H9 (cell line): ENCODE measurements at regions not wholly inside any gene's neighbourhood (a gene's known extent, or its start where the extent isn't known, plus 50 kb on each side); places are given as distances from the start of the nearest gene placed in this dataset.

Experiments
- DNase-seq: peaks from one replicate; pipeline ENCODE4 v3.0.0-alpha.2; 2017
- H2AFZ ChIP-seq: one replicate; pipeline ENCODE4 v1.6.1; 2013; ENCODE audit warnings: mild to moderate bottlenecking, low read length, control low read depth, moderate library complexity
- H2AK5ac ChIP-seq: 2 replicates; pipeline ENCODE4 v1.6.1; 2013; ENCODE audit warnings: low read length, control low read depth, mixed read lengths; ENCODE audit not compliant: insufficient read length
- H2BK120ac ChIP-seq: one replicate; pipeline ENCODE4 v1.6.1; 2013; ENCODE audit warnings: low read depth, mild to moderate bottlenecking, low read length, control low read depth, inconsistent platforms; ENCODE audit not compliant: poor library complexity, severe bottlenecking
- H2BK12ac ChIP-seq: 2 replicates; pipeline ENCODE4 v1.6.1; 2013; ENCODE audit warnings: low read length, control low read depth, mixed read lengths, low read depth; ENCODE audit not compliant: insufficient read length
- H2BK15ac ChIP-seq: 2 replicates; pipeline ENCODE4 v1.6.1; 2013; ENCODE audit warnings: low read depth, low read length, control low read depth
- H2BK20ac ChIP-seq: one replicate; pipeline ENCODE4 v1.6.1; 2013; ENCODE audit warnings: low read depth, mild to moderate bottlenecking, low read length, control low read depth, inconsistent platforms; ENCODE audit not compliant: poor library complexity, severe bottlenecking
- H2BK5ac ChIP-seq: 2 replicates; pipeline ENCODE4 v1.6.1; 2013; ENCODE audit warnings: low read length, control low read depth, mixed read lengths; ENCODE audit not compliant: insufficient read length
- H3K14ac ChIP-seq: 2 replicates; pipeline ENCODE4 v1.6.1; 2013; ENCODE audit warnings: low read length, control low read depth; ENCODE audit not compliant: insufficient read depth
- H3K18ac ChIP-seq: 2 replicates; pipeline ENCODE4 v1.6.1; 2013; ENCODE audit warnings: low read depth, mild to moderate bottlenecking, mixed read lengths, low read length, control low read depth; ENCODE audit not compliant: insufficient read length
- H3K23ac ChIP-seq: 2 replicates; pipeline ENCODE4 v1.6.1; 2013; ENCODE audit warnings: low read length, control low read depth, mixed read lengths, low read depth; ENCODE audit not compliant: insufficient read length
- H3K23me2 ChIP-seq: 2 replicates; pipeline ENCODE4 v1.6.1; 2013; ENCODE audit warnings: low read depth, mild to moderate bottlenecking, mixed read lengths, low read length, control low read depth; ENCODE audit not compliant: insufficient read length, poor library complexity, severe bottlenecking
- H3K27ac ChIP-seq: 2 replicates; pipeline ENCODE4 v1.5.1; 2013; ENCODE audit warnings: low read length, control low read depth, mixed read lengths, low read depth; ENCODE audit not compliant: insufficient read length
- H3K27me3 ChIP-seq: 2 replicates; pipeline ENCODE4 v1.6.1; 2013; ENCODE audit warnings: low read length, control low read depth, inconsistent platforms; ENCODE audit not compliant: insufficient read depth
- H3K4ac ChIP-seq: 2 replicates; pipeline ENCODE4 v1.6.1; 2013; ENCODE audit warnings: low read depth, mild to moderate bottlenecking, control low read depth, inconsistent platforms, low read length, moderate library complexity
- H3K4me1 ChIP-seq: 2 replicates; pipeline ENCODE4 v1.6.1; 2013; ENCODE audit warnings: low read length, control low read depth, inconsistent platforms; ENCODE audit not compliant: insufficient read depth
- H3K4me2 ChIP-seq: 2 replicates; pipeline ENCODE4 v1.6.1; 2013; ENCODE audit warnings: low read length, control low read depth, mixed read lengths; ENCODE audit not compliant: insufficient read length, insufficient read depth
- H3K56ac ChIP-seq: 2 replicates; pipeline ENCODE4 v1.6.1; 2013; ENCODE audit warnings: low read depth, mild to moderate bottlenecking, mixed read lengths, low read length, control low read depth; ENCODE audit not compliant: insufficient read length
- H3K79me1 ChIP-seq: 2 replicates; pipeline ENCODE4 v1.6.1; 2013; ENCODE audit warnings: low read depth, mild to moderate bottlenecking, moderate library complexity, low read length, control low read depth, inconsistent platforms; ENCODE audit not compliant: insufficient read depth, poor library complexity, severe bottlenecking
- H3K79me2 ChIP-seq: 2 replicates; pipeline ENCODE4 v1.6.1; 2013; ENCODE audit warnings: low read length, control low read depth, inconsistent platforms; ENCODE audit not compliant: insufficient read depth
- H3K9ac ChIP-seq: 2 replicates; pipeline ENCODE4 v1.6.1; 2013; ENCODE audit warnings: low read length, control low read depth, mixed read lengths; ENCODE audit not compliant: insufficient read length; ENCODE audit errors: extremely low read depth
- H3K9me3 ChIP-seq: one replicate; pipeline ENCODE4 v1.6.1; 2013; ENCODE audit warnings: low read depth, low read length, inconsistent platforms; ENCODE audit not compliant: control insufficient read depth
- H3T11ph ChIP-seq: one replicate; pipeline ENCODE4 v1.6.1; 2013; ENCODE audit warnings: mild to moderate bottlenecking, low read length, control low read depth, inconsistent platforms
- H4K20me1 ChIP-seq: one replicate; pipeline ENCODE4 v1.6.1; 2013; ENCODE audit not compliant: control insufficient read depth, insufficient read length, insufficient read depth
- H4K5ac ChIP-seq: 2 replicates; pipeline ENCODE4 v1.6.1; 2013; ENCODE audit warnings: low read depth, mild to moderate bottlenecking, mixed read lengths, low read length, control low read depth; ENCODE audit not compliant: insufficient read length
- H4K8ac ChIP-seq: replicated peaks from 2 replicates; pipeline ENCODE4 v1.6.1; 2013; ENCODE audit warnings: low read length, control low read depth, mixed read lengths, low read depth; ENCODE audit not compliant: insufficient read length
- H4K91ac ChIP-seq: 2 replicates; pipeline ENCODE4 v1.6.1; 2013; ENCODE audit warnings: low read depth, mild to moderate bottlenecking, moderate library complexity, mixed read lengths, low read length, control low read depth; ENCODE audit not compliant: insufficient read length
- H3K27ac Mint-ChIP-seq, 3 experiments: 2 replicates in 2 of 3; 3 replicates in 1 of 3; pipeline ENCODE4 v1.8.0; 2020 to 2021; ENCODE audit warnings: mixed read lengths in 3 of 3, mild to moderate bottlenecking in 1 of 3, moderate library complexity in 1 of 3
- H3K27me3 Mint-ChIP-seq: 2 replicates; pipeline ENCODE4 v1.8.0; 2021; ENCODE audit warnings: low read depth, mild to moderate bottlenecking, moderate library complexity, mixed read lengths
- H3K36me3 Mint-ChIP-seq, 3 experiments: 2 replicates in 2 of 3; 3 replicates in 1 of 3; pipeline ENCODE4 v1.8.0; 2020 to 2021; ENCODE audit warnings: low read depth in 3 of 3, mixed read lengths in 3 of 3; ENCODE audit not compliant: insufficient read depth in 1 of 3
- H3K4me1 Mint-ChIP-seq, 2 experiments: 2 replicates each; pipeline ENCODE4 v1.8.0; 2020; ENCODE audit warnings: mixed read lengths in 2 of 2
- H3K4me3 Mint-ChIP-seq, 2 experiments: 2 replicates in 1 of 2; 3 replicates in 1 of 2; pipeline ENCODE4 v1.8.0; 2020 to 2021; ENCODE audit warnings: mild to moderate bottlenecking in 2 of 2, mixed read lengths in 2 of 2, moderate library complexity in 1 of 2
- H3K9me3 Mint-ChIP-seq, 2 experiments: 2 replicates in 1 of 2; 3 replicates in 1 of 2; pipeline ENCODE4 v1.8.0; 2020; ENCODE audit warnings: mild to moderate bottlenecking in 2 of 2, mixed read lengths in 2 of 2, moderate library complexity in 1 of 2
- WGBS: extraction: QIAGEN DNeasy Blood & Tissue Kit; methylation state at CpG from one replicate; pipeline ENCODE4 v1.1.7; 2013; ENCODE audit warnings: missing lambda C conversion rate, low lambda C conversion rate, mixed read lengths; ENCODE audit not compliant: insufficient read length; ENCODE audit errors: extremely low coverage; 5-methylcytosine and 5-hydroxymethylcytosine counted together
- TF ChIP-seq, protein P1 (sequence below): fragments of 200-600 bp; sonication (generic); conservative IDR thresholded peaks from 3 replicates; pipeline ENCODE4 v1.8.0; 2021; ENCODE audit warnings: antibody characterized with exemption, mild to moderate bottlenecking

DNA sequence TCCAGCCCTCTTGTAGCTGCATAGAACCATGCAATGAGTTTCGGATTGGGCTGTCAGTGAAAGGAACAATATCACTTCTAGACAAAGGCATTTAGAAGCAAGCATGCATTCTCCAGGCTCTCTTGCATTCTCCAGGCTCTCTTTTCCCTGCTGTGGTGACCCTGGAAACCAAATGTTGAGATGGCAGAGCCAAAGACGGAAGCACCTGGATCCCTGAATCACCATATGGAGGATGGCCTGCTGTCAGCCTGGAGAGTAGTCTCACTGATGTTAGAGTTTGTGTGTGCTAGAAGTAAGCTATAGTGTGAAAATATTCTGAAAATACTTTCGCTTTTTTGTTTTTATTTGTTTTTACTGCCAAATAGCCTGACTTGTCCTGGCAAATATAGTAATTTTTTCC lies 203.9 kb downstream of the C1D start:
- Histone ChIP-seq H3K9ac (no peak overlapping the region), H3K23me2 (no peaks in the 10 kb centered on the region), H3K79me1 (no peaks in the 10 kb centered on the region), H2BK20ac (no peak overlapping the region), H3K79me2 (no peaks in the 10 kb centered on the region), H3K18ac (no peak overlapping the region), H4K20me1 (no peaks in the 10 kb centered on the region), H3K9me3 (no peaks in the 10 kb centered on the region), H4K91ac (no peak overlapping the region), H2BK5ac (no peak overlapping the region), H3T11ph (no peak overlapping the region), H2AK5ac (no peak overlapping the region), H3K23ac (no peak overlapping the region), H3K4me2 (no peak overlapping the region), H2BK15ac (no peak overlapping the region), H2AFZ (no peak overlapping the region), H3K14ac (no peak overlapping the region), H3K27me3 (no peaks in the 10 kb centered on the region), H2BK120ac (no peak overlapping the region), H4K5ac (no peak overlapping the region), H3K4me1 (no peaks in the 10 kb centered on the region), H3K4ac (no peak overlapping the region), H3K56ac (no peak overlapping the region), H4K8ac (no peak overlapping the region), H3K27ac (no peak overlapping the region), H2BK12ac (no peak overlapping the region)
- WGBS = no CpG with 5 or more reads among the region's 3 CpGs
- TF ChIP-seq, protein P1, sequence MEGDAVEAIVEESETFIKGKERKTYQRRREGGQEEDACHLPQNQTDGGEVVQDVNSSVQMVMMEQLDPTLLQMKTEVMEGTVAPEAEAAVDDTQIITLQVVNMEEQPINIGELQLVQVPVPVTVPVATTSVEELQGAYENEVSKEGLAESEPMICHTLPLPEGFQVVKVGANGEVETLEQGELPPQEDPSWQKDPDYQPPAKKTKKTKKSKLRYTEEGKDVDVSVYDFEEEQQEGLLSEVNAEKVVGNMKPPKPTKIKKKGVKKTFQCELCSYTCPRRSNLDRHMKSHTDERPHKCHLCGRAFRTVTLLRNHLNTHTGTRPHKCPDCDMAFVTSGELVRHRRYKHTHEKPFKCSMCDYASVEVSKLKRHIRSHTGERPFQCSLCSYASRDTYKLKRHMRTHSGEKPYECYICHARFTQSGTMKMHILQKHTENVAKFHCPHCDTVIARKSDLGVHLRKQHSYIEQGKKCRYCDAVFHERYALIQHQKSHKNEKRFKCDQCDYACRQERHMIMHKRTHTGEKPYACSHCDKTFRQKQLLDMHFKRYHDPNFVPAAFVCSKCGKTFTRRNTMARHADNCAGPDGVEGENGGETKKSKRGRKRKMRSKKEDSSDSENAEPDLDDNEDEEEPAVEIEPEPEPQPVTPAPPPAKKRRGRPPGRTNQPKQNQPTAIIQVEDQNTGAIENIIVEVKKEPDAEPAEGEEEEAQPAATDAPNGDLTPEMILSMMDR = no peak
- H3K4me3 Mint-ChIP-seq = no peak overlapping the region
- peaks cover 5% of the 10 kb centered on the region in 2 experiments for H3K4me1 Mint-ChIP-seq
- DNase-seq = no peak
- H3K36me3 Mint-ChIP-seq = no peaks in the 10 kb centered on the region
- no peaks in the 10 kb centered on the region for H3K9me3 Mint-ChIP-seq
- no peak overlapping the region for H3K27ac Mint-ChIP-seq
- H3K27me3 Mint-ChIP-seq = peaks cover 4% of the 10 kb centered on the region; the same call in 1 of the 2 replicates
